K562 (cell line): ENCODE measurements at regions not wholly inside any gene's neighbourhood (a gene's known extent, or its start where the extent isn't known, plus 50 kb on each side); places are given as distances from the start of the nearest gene placed in this dataset.

Experiments used
- ARID1B ChIP-seq: fragments of 450-650 bp; IDR thresholded peaks from 2 replicates; pipeline ENCODE4 v1.6.1; 2016; ENCODE audit warnings: antibody characterized with exemption, mild to moderate bottlenecking, inconsistent platforms
- CBX8 ChIP-seq: fragments of 200-600 bp; sonication (generic); IDR thresholded peaks from 2 replicates; pipeline ENCODE4 v1.6.1; 2012; ENCODE audit warnings: borderline replicate concordance, mixed run types, low read depth, mild to moderate bottlenecking, moderate library complexity, mixed read lengths, low read length, control low read depth, inconsistent platforms; ENCODE audit not compliant: poor library complexity, severe bottlenecking; ENCODE audit errors: extremely low read depth
- DDX20 ChIP-seq: fragments of 450-650 bp; IDR thresholded peaks from 2 replicates; pipeline ENCODE4 v1.6.1; 2016; ENCODE audit warnings: missing genetic modification characterization, low read depth, mild to moderate bottlenecking, missing compliant biosample characterization, moderate library complexity
- GTF2A2 ChIP-seq: IDR thresholded peaks from 2 replicates; pipeline ENCODE4 v1.6.1; 2016; ENCODE audit warnings: mild to moderate bottlenecking, missing genetic modification characterization, missing compliant biosample characterization
- HDAC1 ChIP-seq, 2 experiments: fragments of 450-650 bp; IDR thresholded peaks; 2 replicates each; pipeline ENCODE4 v1.6.1; 2016 to 2017; ENCODE audit warnings: inconsistent platforms in 1 of 2, mild to moderate bottlenecking in 1 of 2, moderate library complexity in 1 of 2
- MECOM ChIP-seq: fragments of 250-450 bp; sonication (Bioruptor Pico); IDR thresholded peaks from 2 replicates; pipeline ENCODE4 v1.8.0; 2022; ENCODE audit warnings: inconsistent platforms
- NCOR1 ChIP-seq: fragments of 450-650 bp; IDR thresholded peaks from 2 replicates; pipeline ENCODE4 v1.6.1; 2016; ENCODE audit warnings: mild to moderate bottlenecking, moderate library complexity
- NFIC ChIP-seq: fragments of 450-650 bp; IDR thresholded peaks from 2 replicates; pipeline ENCODE4 v1.6.1; 2017; ENCODE audit warnings: mild to moderate bottlenecking, inconsistent platforms
- PHTF2 ChIP-seq: fragments of 250-450 bp; sonication (Bioruptor Pico); IDR thresholded peaks from 2 replicates; pipeline ENCODE4 v1.5.0; 2021; ENCODE audit warnings: mild to moderate bottlenecking
- SIN3A ChIP-seq, 2 experiments: fragments of 150-350 bp in 1 of 2; IDR thresholded peaks; 2 replicates each; pipeline ENCODE4 v1.6.1; 2011 to 2016; ENCODE audit warnings: borderline replicate concordance in 2 of 2, low read depth in 2 of 2, low read length in 2 of 2, mild to moderate bottlenecking in 2 of 2, moderate library complexity in 2 of 2; ENCODE audit not compliant: control insufficient read depth in 1 of 2
- SNIP1 ChIP-seq: fragments of 450-650 bp; IDR thresholded peaks from 2 replicates; pipeline ENCODE4 v1.7.1; 2017; ENCODE audit warnings: low read depth, mild to moderate bottlenecking
- STAT5A ChIP-seq: IDR thresholded peaks from 2 replicates; pipeline ENCODE4 v1.6.1; 2012; ENCODE audit warnings: low read length, inconsistent platforms, borderline replicate concordance
- U2AF2 ChIP-seq: fragments of 200-400 bp; formaldehyde crosslinking; optimal IDR thresholded peaks from 2 replicates; pipeline ENCODE3; 2017; ENCODE audit warnings: low read depth, mild to moderate bottlenecking, low read length
- ZNF263 ChIP-seq: sonication (generic); formaldehyde crosslinking; IDR thresholded peaks from 2 replicates; pipeline ENCODE4 v1.8.0; 2022; ENCODE audit warnings: mild to moderate bottlenecking, missing genetic modification reagents, borderline replicate concordance
- TF ChIP-seq, protein P1 (sequence below): fragments of 250-450 bp; sonication (Bioruptor Pico); IDR thresholded peaks from 2 replicates; pipeline ENCODE4 v1.5.1; 2021; ENCODE audit warnings: mild to moderate bottlenecking
- TF ChIP-seq, protein P2 (sequence below): sonication (generic); formaldehyde crosslinking; IDR thresholded peaks from 2 replicates; pipeline ENCODE4 v1.8.1; 2022; ENCODE audit warnings: missing genetic modification reagents
- TF ChIP-seq, protein P3 (sequence below): IDR thresholded peaks from 2 replicates; pipeline ENCODE4 v1.6.1; 2016; ENCODE audit warnings: missing genetic modification characterization, missing compliant biosample characterization
- TF ChIP-seq, protein P4 (sequence below), 3 experiments: fragments of 200-800 bp in 1 of 3; sonication (Bioruptor generic) in 1 of 3; sonication (generic) in 1 of 3; formaldehyde crosslinking in 1 of 3; IDR thresholded peaks; 2 replicates each; pipeline versions ENCODE4 v1.6.1 to v1.8.0; 2016 to 2022; ENCODE audit warnings: mild to moderate bottlenecking in 2 of 3, missing compliant biosample characterization in 2 of 3, missing genetic modification characterization in 2 of 3, missing genetic modification reagents in 1 of 3
- TF ChIP-seq, protein P5 (sequence below): fragments of 250-450 bp; sonication (Bioruptor Pico); IDR thresholded peaks from 2 replicates; pipeline ENCODE4 v1.8.0; 2022; ENCODE audit warnings: moderate library complexity, mild to moderate bottlenecking, inconsistent platforms
- TF ChIP-seq, protein P6 (sequence below): fragments of 250-450 bp; sonication (Bioruptor Pico); IDR thresholded peaks from 2 replicates; pipeline ENCODE4 v1.5.0; 2021
- TF ChIP-seq, protein P7 (sequence below): sonication (generic); formaldehyde crosslinking; IDR thresholded peaks from 2 replicates; pipeline ENCODE4 v1.9.0; 2022; ENCODE audit warnings: mild to moderate bottlenecking, missing genetic modification reagents

DNA sequence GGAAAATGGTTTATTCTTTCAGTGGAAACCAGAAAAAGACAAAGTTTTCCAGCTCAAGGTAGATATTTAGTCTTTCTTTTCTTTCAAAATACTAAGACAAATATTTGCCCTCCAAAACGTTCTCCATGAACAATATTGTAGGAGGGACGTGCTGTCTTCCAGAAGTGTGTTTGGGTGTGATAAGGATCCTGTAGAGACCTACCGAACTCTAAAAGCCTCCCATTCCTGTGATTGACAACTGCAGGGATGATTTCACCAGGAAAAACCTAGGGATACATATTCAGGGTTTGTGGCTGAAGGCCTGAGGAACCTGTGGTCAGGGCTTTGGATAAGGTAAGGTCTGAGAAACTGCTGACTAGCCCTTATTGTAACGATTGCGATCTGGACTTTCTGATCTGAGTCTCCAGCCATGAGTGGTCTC is 167.1 kb downstream of the ZNF648 start (continued):
- TF ChIP-seq GTF2A2 (tag) (no peak), DDX20 (tag) (no peak), MECOM (CRISPR knock-in tag) (no peak), CBX8 (no peak), NFIC (no peak), ZNF263 (no peak), SNIP1 (no peak), U2AF2 (no peak), NCOR1 (peak; percentile 28; the same call in 1 of the 2 replicates), ARID1B (peak; percentile 79), SIN3A (IDR thresholded peaks at IDR 0.05; ENCODE audit: borderline replicate concordance in 2 of 2, control insufficient read depth in 1 of 2, low read depth in 2 of 2, low read length in 2 of 2) (no peak), PHTF2 (CRISPR knock-in tag) (no peak), STAT5A (no peak), HDAC1 (IDR thresholded peaks at IDR 0.05) (no peak; a peak in 1 of 4 replicates)
- TF ChIP-seq, protein P1, sequence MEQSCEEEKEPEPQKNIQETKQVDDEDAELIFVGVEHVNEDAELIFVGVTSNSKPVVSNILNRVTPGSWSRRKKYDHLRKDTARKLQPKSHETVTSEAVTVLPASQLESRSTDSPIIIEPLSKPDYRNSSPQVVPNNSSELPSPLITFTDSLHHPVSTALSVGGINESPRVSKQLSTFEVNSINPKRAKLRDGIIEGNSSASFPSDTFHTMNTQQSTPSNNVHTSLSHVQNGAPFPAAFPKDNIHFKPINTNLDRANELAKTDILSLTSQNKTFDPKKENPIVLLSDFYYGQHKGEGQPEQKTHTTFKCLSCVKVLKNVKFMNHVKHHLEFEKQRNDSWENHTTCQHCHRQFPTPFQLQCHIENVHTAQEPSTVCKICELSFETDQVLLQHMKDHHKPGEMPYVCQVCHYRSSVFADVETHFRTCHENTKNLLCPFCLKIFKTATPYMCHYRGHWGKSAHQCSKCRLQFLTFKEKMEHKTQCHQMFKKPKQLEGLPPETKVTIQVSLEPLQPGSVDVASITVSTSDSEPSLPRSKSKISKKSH (CRISPR knock-in tag), result no peak
- TF ChIP-seq, protein P2, sequence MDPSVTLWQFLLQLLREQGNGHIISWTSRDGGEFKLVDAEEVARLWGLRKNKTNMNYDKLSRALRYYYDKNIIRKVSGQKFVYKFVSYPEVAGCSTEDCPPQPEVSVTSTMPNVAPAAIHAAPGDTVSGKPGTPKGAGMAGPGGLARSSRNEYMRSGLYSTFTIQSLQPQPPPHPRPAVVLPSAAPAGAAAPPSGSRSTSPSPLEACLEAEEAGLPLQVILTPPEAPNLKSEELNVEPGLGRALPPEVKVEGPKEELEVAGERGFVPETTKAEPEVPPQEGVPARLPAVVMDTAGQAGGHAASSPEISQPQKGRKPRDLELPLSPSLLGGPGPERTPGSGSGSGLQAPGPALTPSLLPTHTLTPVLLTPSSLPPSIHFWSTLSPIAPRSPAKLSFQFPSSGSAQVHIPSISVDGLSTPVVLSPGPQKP (CRISPR knock-in tag), result no peak
- TF ChIP-seq, protein P3, sequence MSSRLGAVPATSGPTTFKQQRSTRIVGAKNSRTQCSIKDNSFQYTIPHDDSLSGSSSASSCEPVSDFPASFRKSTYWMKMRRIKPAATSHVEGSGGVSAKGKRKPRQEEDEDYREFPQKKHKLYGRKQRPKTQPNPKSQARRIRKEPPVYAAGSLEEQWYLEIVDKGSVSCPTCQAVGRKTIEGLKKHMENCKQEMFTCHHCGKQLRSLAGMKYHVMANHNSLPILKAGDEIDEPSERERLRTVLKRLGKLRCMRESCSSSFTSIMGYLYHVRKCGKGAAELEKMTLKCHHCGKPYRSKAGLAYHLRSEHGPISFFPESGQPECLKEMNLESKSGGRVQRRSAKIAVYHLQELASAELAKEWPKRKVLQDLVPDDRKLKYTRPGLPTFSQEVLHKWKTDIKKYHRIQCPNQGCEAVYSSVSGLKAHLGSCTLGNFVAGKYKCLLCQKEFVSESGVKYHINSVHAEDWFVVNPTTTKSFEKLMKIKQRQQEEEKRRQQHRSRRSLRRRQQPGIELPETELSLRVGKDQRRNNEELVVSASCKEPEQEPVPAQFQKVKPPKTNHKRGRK (tag), result no peak
- TF ChIP-seq, protein P4, sequence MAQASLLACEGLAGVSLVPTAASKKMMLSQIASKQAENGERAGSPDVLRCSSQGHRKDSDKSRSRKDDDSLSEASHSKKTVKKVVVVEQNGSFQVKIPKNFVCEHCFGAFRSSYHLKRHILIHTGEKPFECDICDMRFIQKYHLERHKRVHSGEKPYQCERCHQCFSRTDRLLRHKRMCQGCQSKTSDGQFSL (CRISPR knock-in tag; IDR thresholded peaks at IDR 0.05), result no peak
- TF ChIP-seq, protein P4 (tag; IDR thresholded peaks at IDR 0.05), result no peak
- TF ChIP-seq, protein P5, sequence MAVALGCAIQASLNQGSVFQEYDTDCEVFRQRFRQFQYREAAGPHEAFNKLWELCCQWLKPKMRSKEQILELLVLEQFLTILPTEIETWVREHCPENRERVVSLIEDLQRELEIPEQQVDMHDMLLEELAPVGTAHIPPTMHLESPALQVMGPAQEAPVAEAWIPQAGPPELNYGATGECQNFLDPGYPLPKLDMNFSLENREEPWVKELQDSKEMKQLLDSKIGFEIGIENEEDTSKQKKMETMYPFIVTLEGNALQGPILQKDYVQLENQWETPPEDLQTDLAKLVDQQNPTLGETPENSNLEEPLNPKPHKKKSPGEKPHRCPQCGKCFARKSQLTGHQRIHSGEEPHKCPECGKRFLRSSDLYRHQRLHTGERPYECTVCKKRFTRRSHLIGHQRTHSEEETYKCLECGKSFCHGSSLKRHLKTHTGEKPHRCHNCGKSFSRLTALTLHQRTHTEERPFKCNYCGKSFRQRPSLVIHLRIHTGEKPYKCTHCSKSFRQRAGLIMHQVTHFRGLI (CRISPR knock-in tag), result no peak
- TF ChIP-seq, protein P6, sequence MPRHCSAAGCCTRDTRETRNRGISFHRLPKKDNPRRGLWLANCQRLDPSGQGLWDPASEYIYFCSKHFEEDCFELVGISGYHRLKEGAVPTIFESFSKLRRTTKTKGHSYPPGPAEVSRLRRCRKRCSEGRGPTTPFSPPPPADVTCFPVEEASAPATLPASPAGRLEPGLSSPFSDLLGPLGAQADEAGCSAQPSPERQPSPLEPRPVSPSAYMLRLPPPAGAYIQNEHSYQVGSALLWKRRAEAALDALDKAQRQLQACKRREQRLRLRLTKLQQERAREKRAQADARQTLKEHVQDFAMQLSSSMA (CRISPR knock-in tag), result no peak
- TF ChIP-seq, protein P7, sequence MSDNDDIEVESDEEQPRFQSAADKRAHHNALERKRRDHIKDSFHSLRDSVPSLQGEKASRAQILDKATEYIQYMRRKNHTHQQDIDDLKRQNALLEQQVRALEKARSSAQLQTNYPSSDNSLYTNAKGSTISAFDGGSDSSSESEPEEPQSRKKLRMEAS (CRISPR knock-in tag), result no peak
